Keratinocyte (primary cell): ENCODE measurements at regions not wholly inside any gene's neighbourhood (a gene's known extent, or its start where the extent isn't known, plus 50 kb on each side); places are given as distances from the start of the nearest gene placed in this dataset.

ENCODE experiments used
- DNase-seq: peaks from one replicate; pipeline ENCODE4 v3.0.0-alpha.2; 2011; ENCODE audit warnings: low read depth, missing footprints, low spot score
- FAIRE-seq: peaks from 2 replicates; lab custom pipeline; 2011; peaks lifted over from hg19 to GRCh38; lab: Jason Lieb, UNC
- H2AFZ ChIP-seq: 2 replicates; pipeline ENCODE4 v1.6.0; 2012; ENCODE audit warnings: low read length, control low read depth, inconsistent platforms; ENCODE audit not compliant: control insufficient read depth
- H3K27ac ChIP-seq: 2 replicates; pipeline ENCODE4 v1.5.1; 2011; ENCODE audit warnings: low read length; ENCODE audit not compliant: control insufficient read depth, insufficient read depth
- H3K27me3 ChIP-seq: 3 replicates; pipeline ENCODE4 v1.6.0; 2011; ENCODE audit warnings: low read length; ENCODE audit not compliant: control insufficient read depth, insufficient read depth; ENCODE audit errors: extremely low read depth
- H3K36me3 ChIP-seq, 2 experiments: 2 replicates in 1 of 2; 3 replicates in 1 of 2; pipeline ENCODE4 v1.5.1; 2011; ENCODE audit warnings: low read length in 2 of 2, mild to moderate bottlenecking in 1 of 2; ENCODE audit not compliant: control insufficient read depth in 2 of 2, insufficient read depth in 2 of 2; ENCODE audit errors: extremely low read depth in 1 of 2
- H3K4me1 ChIP-seq: 3 replicates; pipeline ENCODE4 v1.5.1; 2011; ENCODE audit warnings: low read length; ENCODE audit not compliant: control insufficient read depth, insufficient read depth; ENCODE audit errors: extremely low read depth
- H3K4me2 ChIP-seq: 3 replicates; pipeline ENCODE4 v1.6.0; 2011; ENCODE audit warnings: low read depth, low read length; ENCODE audit not compliant: control insufficient read depth, insufficient read depth; ENCODE audit errors: extremely low read depth
- H3K4me3 ChIP-seq, 3 experiments: fragments of 200-600 bp in 1 of 3; sonication (generic) in 1 of 3; 2 replicates in 2 of 3; 3 replicates in 1 of 3; pipeline ENCODE4 v1.5.1; 2011 to 2016; ENCODE audit warnings: low read length in 3 of 3, mild to moderate bottlenecking in 3 of 3, control low read depth in 2 of 3, inconsistent platforms in 1 of 3, low read depth in 1 of 3, mixed read lengths in 1 of 3, mixed run types in 1 of 3, moderate library complexity in 1 of 3; ENCODE audit not compliant: control insufficient read depth in 2 of 3, insufficient read depth in 2 of 3; ENCODE audit errors: extremely low read depth in 1 of 3
- H3K79me2 ChIP-seq: 2 replicates; pipeline ENCODE4 v1.6.0; 2012; ENCODE audit warnings: low read length; ENCODE audit not compliant: control insufficient read depth, insufficient read depth
- H3K9ac ChIP-seq: 3 replicates; pipeline ENCODE4 v1.6.0; 2011; ENCODE audit warnings: low read length; ENCODE audit not compliant: control insufficient read depth, insufficient read depth; ENCODE audit errors: extremely low read depth
- H3K9me1 ChIP-seq: 3 replicates; pipeline ENCODE4 v1.6.0; 2011; ENCODE audit warnings: low read length; ENCODE audit not compliant: control insufficient read depth, insufficient read depth; ENCODE audit errors: extremely low read depth
- H3K9me3 ChIP-seq: 2 replicates; pipeline ENCODE4 v1.5.1; 2012; ENCODE audit warnings: low read depth, low read length; ENCODE audit not compliant: control insufficient read depth
- H4K20me1 ChIP-seq: 3 replicates; pipeline ENCODE4 v1.6.0; 2011; ENCODE audit warnings: low read length; ENCODE audit not compliant: control insufficient read depth, insufficient read depth; ENCODE audit errors: extremely low read depth
- EZH2 ChIP-seq: IDR thresholded peaks from one replicate; pipeline ENCODE4 v1.6.1; 2012; ENCODE audit warnings: inconsistent platforms, mild to moderate bottlenecking, low read length, moderate library complexity
- dilution Hi-C: fragments of 300-500 bp; cut with MboI; formaldehyde crosslinking; loops from one replicate; pipeline ENCODE4 v1.7.0; 2020; ENCODE audit warnings: low sequenced_read_pairs; ENCODE audit not compliant: extremely low pct_ligation_motif_present
- TF ChIP-seq, protein P1 (sequence below), 3 experiments: IDR thresholded peaks in 1 of 3; conservative IDR thresholded peaks in 1 of 3; optimal IDR thresholded peaks in 1 of 3; 2 replicates in 2 of 3; 3 replicates in 1 of 3; pipeline versions ENCODE3 to v1.5.1; 2011; ENCODE audit warnings: low read length in 3 of 3, mild to moderate bottlenecking in 3 of 3, moderate library complexity in 2 of 3, control low read depth in 1 of 3, inconsistent platforms in 1 of 3; ENCODE audit not compliant: insufficient read depth in 2 of 3; ENCODE audit errors: extremely low read depth in 1 of 3

DNA sequence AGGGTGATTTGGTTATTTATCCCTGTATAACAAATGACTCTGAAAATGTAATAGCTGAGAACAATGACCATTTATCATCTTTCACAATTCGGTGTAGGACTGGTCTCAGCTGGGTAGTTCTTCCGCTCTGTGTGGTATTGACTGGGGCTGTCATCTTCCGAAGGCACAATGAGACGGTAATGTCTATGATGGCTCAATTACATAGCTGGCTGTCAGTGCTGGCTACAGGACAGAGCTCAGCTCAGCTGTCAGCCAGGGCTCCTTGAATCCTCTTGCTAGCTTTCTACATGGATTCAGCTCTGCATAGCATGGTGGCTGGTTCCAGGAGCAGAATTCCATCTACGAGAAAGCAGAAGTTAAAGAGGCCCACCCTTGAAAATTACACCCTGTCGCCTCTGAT is 483.8 kb downstream of the TDRD15 start:
- Histone ChIP-seq H3K9ac (no peak overlapping the region), H3K79me2 (no peaks in the 10 kb centered on the region), H2AFZ (no peak overlapping the region), H3K4me3 (no peak overlapping the region), H3K4me1 (no peaks in the 10 kb centered on the region), H3K4me2 (no peak overlapping the region), H3K9me1 (no peaks in the 10 kb centered on the region), H3K36me3 (no peaks in the 10 kb centered on the region), H3K27me3 (no peaks in the 10 kb centered on the region), H4K20me1 (no peaks in the 10 kb centered on the region), H3K27ac (no peak overlapping the region), H3K9me3 (no peaks in the 10 kb centered on the region)
- dilution Hi-C loops = no loop called here
- FAIRE-seq (no peak), DNase-seq (no peak)
- TF ChIP-seq, protein P1, sequence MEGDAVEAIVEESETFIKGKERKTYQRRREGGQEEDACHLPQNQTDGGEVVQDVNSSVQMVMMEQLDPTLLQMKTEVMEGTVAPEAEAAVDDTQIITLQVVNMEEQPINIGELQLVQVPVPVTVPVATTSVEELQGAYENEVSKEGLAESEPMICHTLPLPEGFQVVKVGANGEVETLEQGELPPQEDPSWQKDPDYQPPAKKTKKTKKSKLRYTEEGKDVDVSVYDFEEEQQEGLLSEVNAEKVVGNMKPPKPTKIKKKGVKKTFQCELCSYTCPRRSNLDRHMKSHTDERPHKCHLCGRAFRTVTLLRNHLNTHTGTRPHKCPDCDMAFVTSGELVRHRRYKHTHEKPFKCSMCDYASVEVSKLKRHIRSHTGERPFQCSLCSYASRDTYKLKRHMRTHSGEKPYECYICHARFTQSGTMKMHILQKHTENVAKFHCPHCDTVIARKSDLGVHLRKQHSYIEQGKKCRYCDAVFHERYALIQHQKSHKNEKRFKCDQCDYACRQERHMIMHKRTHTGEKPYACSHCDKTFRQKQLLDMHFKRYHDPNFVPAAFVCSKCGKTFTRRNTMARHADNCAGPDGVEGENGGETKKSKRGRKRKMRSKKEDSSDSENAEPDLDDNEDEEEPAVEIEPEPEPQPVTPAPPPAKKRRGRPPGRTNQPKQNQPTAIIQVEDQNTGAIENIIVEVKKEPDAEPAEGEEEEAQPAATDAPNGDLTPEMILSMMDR (optimal IDR thresholded peaks at IDR 0.05 in 1 of 3, IDR thresholded peaks at IDR 0.05 in 1 of 3, conservative IDR thresholded peaks at IDR 0.05 in 1 of 3; ENCODE audit: extremely low read depth in 1 of 3, insufficient read depth in 2 of 3, low read length in 3 of 3) = no peak
- no peak for TF ChIP-seq EZH2

DNA sequence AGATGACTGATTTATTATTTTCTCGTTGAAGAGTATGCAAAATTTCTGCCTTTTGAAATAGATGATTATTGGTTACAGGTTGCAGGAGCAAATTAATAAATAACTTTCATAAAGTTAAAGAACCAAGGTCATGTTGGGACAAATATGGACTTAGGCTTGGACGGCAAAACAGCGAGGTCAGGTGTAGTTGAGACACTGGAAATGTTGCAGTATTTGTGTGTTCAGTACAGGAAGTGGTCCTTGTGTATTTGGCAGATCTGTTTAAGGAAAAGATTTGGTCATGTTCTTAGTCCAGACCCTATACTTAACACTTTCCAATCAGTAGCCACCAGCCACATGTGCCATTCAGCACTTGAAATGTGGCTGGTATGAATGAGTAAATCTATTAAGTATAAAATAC is 486.5 kb downstream of the TDRD15 start:
- H3K79me2 ChIP-seq = no peaks in the 10 kb centered on the region
- H3K9me1 ChIP-seq = no peaks in the 10 kb centered on the region
- no peak overlapping the region for H3K4me2 ChIP-seq
- no peak for DNase-seq
- H3K36me3 ChIP-seq = no peaks in the 10 kb centered on the region
- no peak overlapping the region for H3K9ac ChIP-seq
- no peaks in the 10 kb centered on the region for H4K20me1 ChIP-seq
- H3K27ac ChIP-seq = no peak overlapping the region
- H3K27me3 ChIP-seq = no peaks in the 10 kb centered on the region
- no peak for TF ChIP-seq EZH2
- TF ChIP-seq, protein P1 (optimal IDR thresholded peaks at IDR 0.05 in 1 of 3, IDR thresholded peaks at IDR 0.05 in 1 of 3, conservative IDR thresholded peaks at IDR 0.05 in 1 of 3; ENCODE audit: extremely low read depth in 1 of 3, insufficient read depth in 2 of 3, low read length in 3 of 3) = no peak
- H2AFZ ChIP-seq = no peak overlapping the region
- no peaks in the 10 kb centered on the region for H3K9me3 ChIP-seq
- H3K4me1 ChIP-seq = no peaks in the 10 kb centered on the region
- H3K4me3 ChIP-seq = no peak overlapping the region
- dilution Hi-C loops = no loop called here
- no peak for FAIRE-seq
